Progenitor cell of endocrine pancreas (in vitro differentiated cells): ENCODE measurements at regions not wholly inside any gene's neighbourhood (a gene's known extent, or its start where the extent isn't known, plus 50 kb on each side); places are given as distances from the start of the nearest gene placed in this dataset.

Source experiments
- DNase-seq: peaks from one replicate; pipeline ENCODE4 v3.0.0; 2021; ENCODE audit warnings: low spot score; ENCODE audit not compliant: unreplicated experiment
- H3K27ac Mint-ChIP-seq: 2 replicates; pipeline ENCODE4 v1.8.0; 2021; ENCODE audit warnings: mild to moderate bottlenecking, moderate library complexity, mixed read lengths
- H3K27me3 Mint-ChIP-seq: 2 replicates; pipeline ENCODE4 v1.8.0; 2021; ENCODE audit warnings: mixed read lengths
- H3K36me3 Mint-ChIP-seq: 2 replicates; pipeline ENCODE4 v1.8.0; 2022; ENCODE audit warnings: mixed read lengths; ENCODE audit not compliant: insufficient read depth
- H3K4me1 Mint-ChIP-seq: 2 replicates; pipeline ENCODE4 v1.8.0; 2021; ENCODE audit warnings: low read depth, mixed read lengths
- H3K4me3 Mint-ChIP-seq: 2 replicates; pipeline ENCODE4 v1.8.0; 2021; ENCODE audit warnings: low read depth, mild to moderate bottlenecking, moderate library complexity, mixed read lengths
- H3K9me3 Mint-ChIP-seq: 2 replicates; pipeline ENCODE4 v1.8.0; 2021; ENCODE audit warnings: low read depth, mixed read lengths
- TF ChIP-seq, protein P1 (sequence below): fragments of 200-600 bp; sonication (generic); IDR thresholded peaks from one replicate; pipeline ENCODE4 v1.5.0; 2021; ENCODE audit warnings: antibody characterized with exemption, mild to moderate bottlenecking; ENCODE audit not compliant: unreplicated experiment

- Mint-ChIP-seq H3K9me3 (peaks cover 13% of the 10 kb centered on the region), H3K4me1 (peaks cover 6% of the 10 kb centered on the region), H3K36me3 (peaks cover 2% of the 10 kb centered on the region), H3K4me3 (no peak overlapping the region), H3K27me3 (no peaks in the 10 kb centered on the region), H3K27ac (no peak overlapping the region)
- no peak for DNase-seq
- TF ChIP-seq, protein P1, sequence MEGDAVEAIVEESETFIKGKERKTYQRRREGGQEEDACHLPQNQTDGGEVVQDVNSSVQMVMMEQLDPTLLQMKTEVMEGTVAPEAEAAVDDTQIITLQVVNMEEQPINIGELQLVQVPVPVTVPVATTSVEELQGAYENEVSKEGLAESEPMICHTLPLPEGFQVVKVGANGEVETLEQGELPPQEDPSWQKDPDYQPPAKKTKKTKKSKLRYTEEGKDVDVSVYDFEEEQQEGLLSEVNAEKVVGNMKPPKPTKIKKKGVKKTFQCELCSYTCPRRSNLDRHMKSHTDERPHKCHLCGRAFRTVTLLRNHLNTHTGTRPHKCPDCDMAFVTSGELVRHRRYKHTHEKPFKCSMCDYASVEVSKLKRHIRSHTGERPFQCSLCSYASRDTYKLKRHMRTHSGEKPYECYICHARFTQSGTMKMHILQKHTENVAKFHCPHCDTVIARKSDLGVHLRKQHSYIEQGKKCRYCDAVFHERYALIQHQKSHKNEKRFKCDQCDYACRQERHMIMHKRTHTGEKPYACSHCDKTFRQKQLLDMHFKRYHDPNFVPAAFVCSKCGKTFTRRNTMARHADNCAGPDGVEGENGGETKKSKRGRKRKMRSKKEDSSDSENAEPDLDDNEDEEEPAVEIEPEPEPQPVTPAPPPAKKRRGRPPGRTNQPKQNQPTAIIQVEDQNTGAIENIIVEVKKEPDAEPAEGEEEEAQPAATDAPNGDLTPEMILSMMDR, result no peak
Measured at GRCh38 chr16:72298961-72299360, 127.0 kb upstream of the PMFBP1 start.

DNA sequence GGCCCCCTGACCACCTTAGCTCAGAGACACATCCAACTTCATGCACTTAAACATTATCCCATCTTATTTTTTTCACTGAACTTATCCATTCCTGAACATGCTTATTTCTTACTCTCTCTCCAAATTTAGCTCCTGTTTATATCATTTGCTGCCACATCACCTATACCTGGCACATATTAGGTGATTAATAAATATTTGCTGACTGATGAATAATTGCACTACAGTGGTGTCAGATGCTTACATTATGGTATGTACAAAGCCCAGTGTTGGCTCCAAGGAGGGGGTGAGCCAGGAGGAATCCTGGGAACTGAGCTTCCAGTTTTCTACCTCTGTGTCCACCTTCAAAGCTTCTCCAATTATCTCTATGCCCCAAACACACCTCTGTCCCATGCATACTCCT lies 124.0 kb upstream of the PMFBP1 start:
- Mint-ChIP-seq H3K9me3 (peaks cover 8% of the 10 kb centered on the region), H3K27ac (no peak overlapping the region), H3K36me3 (peaks cover 2% of the 10 kb centered on the region), H3K27me3 (no peaks in the 10 kb centered on the region), H3K4me1 (peaks cover 6% of the 10 kb centered on the region), H3K4me3 (no peak overlapping the region)
- no peak for DNase-seq
- TF ChIP-seq, protein P1, result no peak

- Mint-ChIP-seq H3K9me3 (peaks cover 6% of the 10 kb centered on the region), H3K27me3 (no peaks in the 10 kb centered on the region), H3K36me3 (no peaks in the 10 kb centered on the region), H3K27ac (no peak overlapping the region), H3K4me1 (peaks cover 3% of the 10 kb centered on the region), H3K4me3 (no peak overlapping the region)
- TF ChIP-seq, protein P1, result no peak
- DNase-seq, result no peak
Measured at GRCh38 chr16:72291531-72291981, 119.6 kb upstream of the PMFBP1 start.

GRCh38 chr16:72291121-72291520 lies 119.2 kb upstream of the PMFBP1 start:
- DNase-seq, result no peak
- Mint-ChIP-seq H3K4me1 (peaks cover 5% of the 10 kb centered on the region), H3K27ac (no peak overlapping the region), H3K27me3 (no peaks in the 10 kb centered on the region), H3K9me3 (peaks cover 6% of the 10 kb centered on the region), H3K4me3 (no peak overlapping the region), H3K36me3 (no peaks in the 10 kb centered on the region)
- TF ChIP-seq, protein P1, result no peak

GRCh38 chr16:72287649-72288048 lies 115.7 kb upstream of the PMFBP1 start:
- no peak overlapping the region for H3K27ac Mint-ChIP-seq
- no peak for DNase-seq
- no peaks in the 10 kb centered on the region for H3K36me3 Mint-ChIP-seq
- H3K4me3 Mint-ChIP-seq, result no peak overlapping the region
- no peaks in the 10 kb centered on the region for H3K27me3 Mint-ChIP-seq
- TF ChIP-seq, protein P1, result no peak
- H3K4me1 Mint-ChIP-seq, result peaks cover 23% of the 10 kb centered on the region
- H3K9me3 Mint-ChIP-seq, result no peaks in the 10 kb centered on the region
